LNCAP (cell line): ENCODE measurements at regions not wholly inside any gene's neighbourhood (a gene's known extent, or its start where the extent isn't known, plus 50 kb on each side); places are given as distances from the start of the nearest gene placed in this dataset.

Source experiments
- TF ChIP-seq, protein P1 (sequence below): fragments of 450-650 bp; IDR thresholded peaks from 2 replicates; pipeline ENCODE4 v1.5.1; 2017; ENCODE audit warnings: mild to moderate bottlenecking

GRCh38 chr2:128485761-128486639 lies 167.3 kb upstream of the HS6ST1 start:
- TF ChIP-seq, protein P1, sequence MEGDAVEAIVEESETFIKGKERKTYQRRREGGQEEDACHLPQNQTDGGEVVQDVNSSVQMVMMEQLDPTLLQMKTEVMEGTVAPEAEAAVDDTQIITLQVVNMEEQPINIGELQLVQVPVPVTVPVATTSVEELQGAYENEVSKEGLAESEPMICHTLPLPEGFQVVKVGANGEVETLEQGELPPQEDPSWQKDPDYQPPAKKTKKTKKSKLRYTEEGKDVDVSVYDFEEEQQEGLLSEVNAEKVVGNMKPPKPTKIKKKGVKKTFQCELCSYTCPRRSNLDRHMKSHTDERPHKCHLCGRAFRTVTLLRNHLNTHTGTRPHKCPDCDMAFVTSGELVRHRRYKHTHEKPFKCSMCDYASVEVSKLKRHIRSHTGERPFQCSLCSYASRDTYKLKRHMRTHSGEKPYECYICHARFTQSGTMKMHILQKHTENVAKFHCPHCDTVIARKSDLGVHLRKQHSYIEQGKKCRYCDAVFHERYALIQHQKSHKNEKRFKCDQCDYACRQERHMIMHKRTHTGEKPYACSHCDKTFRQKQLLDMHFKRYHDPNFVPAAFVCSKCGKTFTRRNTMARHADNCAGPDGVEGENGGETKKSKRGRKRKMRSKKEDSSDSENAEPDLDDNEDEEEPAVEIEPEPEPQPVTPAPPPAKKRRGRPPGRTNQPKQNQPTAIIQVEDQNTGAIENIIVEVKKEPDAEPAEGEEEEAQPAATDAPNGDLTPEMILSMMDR = no peak

GRCh38 chr2:128486640-128487375 lies 168.1 kb upstream of the HS6ST1 start:
- TF ChIP-seq, protein P1 = no peak

DNA sequence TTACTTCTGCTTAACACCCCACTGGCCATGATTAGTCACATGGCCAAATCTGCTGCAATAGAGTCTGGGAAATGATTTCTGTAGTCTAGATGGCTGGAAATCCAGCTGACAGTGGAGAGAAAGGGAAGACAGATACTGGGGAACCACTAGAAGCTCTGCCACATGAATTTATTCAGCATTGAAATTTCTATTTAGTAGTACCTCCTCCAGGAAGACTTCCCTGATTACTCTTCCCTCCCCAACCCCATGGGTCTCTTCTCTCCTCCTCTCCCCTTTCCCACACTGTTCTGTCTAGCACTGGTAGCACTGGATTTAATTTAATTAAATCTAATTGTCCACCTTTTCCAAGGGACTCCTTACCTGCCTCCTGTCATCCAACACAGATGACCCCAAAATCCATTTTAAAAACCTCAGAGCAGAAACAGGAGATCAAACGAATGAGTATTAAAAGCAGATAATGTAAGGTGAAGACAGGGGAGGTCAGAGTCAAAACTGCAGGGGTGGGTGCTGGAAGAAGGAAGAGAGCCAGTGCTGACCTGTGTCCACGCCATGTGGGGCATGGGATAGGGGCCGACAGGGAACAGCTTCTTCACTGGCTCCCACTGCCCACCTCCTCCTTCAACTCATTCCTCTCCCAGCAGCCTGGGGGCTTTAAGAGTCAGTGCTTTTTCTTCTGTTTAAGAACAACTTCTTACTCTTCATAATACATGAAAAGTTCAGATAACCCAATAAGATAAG lies 169.2 kb upstream of the HS6ST1 start:
- TF ChIP-seq, protein P1 = no peak

DNA sequence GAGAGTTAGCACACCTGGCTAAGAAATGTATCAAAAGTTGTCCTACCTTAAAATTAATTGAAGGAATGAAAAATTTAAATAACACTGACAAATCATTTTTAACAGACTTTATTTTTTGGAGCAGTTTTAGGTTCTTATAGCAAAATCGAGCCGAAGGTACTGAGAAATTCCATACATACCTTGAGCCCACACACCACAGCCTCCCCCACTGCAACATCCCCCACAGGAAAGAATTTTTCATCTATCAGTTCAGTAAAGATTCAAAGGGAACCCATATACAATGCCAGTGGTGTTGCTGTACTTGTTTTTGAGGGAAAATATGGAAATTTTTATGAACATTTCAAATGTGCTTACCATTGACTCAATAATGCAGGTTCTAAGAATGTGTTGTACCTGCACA lies 169.8 kb upstream of the HS6ST1 start:
- TF ChIP-seq, protein P1 = no peak

GRCh38 chr2:128489526-128490273 lies 171.0 kb upstream of the HS6ST1 start:
- TF ChIP-seq, protein P1 = no peak

DNA sequence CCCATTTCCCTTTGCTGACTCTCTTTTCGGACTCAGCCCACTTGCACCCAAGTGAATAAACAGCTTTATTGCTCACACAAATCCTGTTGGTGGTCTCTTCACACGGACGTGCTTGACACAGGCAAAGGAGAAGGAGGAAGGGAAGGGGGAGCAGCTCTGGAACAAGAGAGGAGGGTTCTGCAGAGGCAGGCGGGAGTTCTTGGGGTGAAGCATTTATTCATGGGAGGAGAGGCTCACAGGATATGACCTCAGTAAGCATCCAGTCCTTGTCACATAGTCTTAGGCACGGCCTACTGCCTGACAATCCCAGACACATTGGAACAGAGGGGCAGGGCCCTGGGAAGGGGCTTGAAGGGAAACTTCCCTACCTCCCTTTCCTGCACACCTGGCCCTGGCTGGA lies 171.7 kb upstream of the HS6ST1 start:
- TF ChIP-seq, protein P1 = no peak
